Activated naive CD4-positive, alpha-beta T cell treated with Interleukin-2 at 50 U/mL for 16 hours (primary cell): ENCODE measurements at regions not wholly inside any gene's neighbourhood (a gene's known extent, or its start where the extent isn't known, plus 50 kb on each side); places are given as distances from the start of the nearest gene placed in this dataset.

Experiments used
- DNase-seq: peaks from one replicate; pipeline ENCODE4 v3.0.0-alpha.2; 2020

GRCh38 chr13:90396266-90396665 lies 951.2 kb upstream of the MIR17HG start:
- no peak for DNase-seq

- DNase-seq: no peak
These were observed 950.0 kb upstream of the MIR17HG start for GRCh38 chr13:90397503-90397902.

- DNase-seq: no peak
These were observed 947.1 kb upstream of the MIR17HG start for GRCh38 chr13:90400372-90400771.

GRCh38 chr13:90401150-90401549 lies 946.3 kb upstream of the MIR17HG start:
- no peak for DNase-seq

- DNase-seq: no peak
These were observed 945.4 kb upstream of the MIR17HG start for GRCh38 chr13:90402102-90402501.

- no peak for DNase-seq
These were observed 944.9 kb upstream of the MIR17HG start for GRCh38 chr13:90402613-90403012.

GRCh38 chr13:90403330-90404082 lies 944.0 kb upstream of the MIR17HG start:
- DNase-seq: no peak

- DNase-seq: no peak
These were observed 942.2 kb upstream of the MIR17HG start for GRCh38 chr13:90405301-90405700.

- DNase-seq: no peak
These were observed 934.5 kb upstream of the MIR17HG start for GRCh38 chr13:90412980-90413379.

- DNase-seq: no peak
These were observed 933.9 kb upstream of the MIR17HG start for GRCh38 chr13:90413548-90413947.

GRCh38 chr13:90414691-90415596 lies 932.5 kb upstream of the MIR17HG start:
- no peak for DNase-seq

- DNase-seq: no peak
These were observed 931.6 kb upstream of the MIR17HG start for GRCh38 chr13:90415902-90416301.

- DNase-seq: no peak
These were observed 931.0 kb upstream of the MIR17HG start for GRCh38 chr13:90416519-90416918.

- no peak for DNase-seq
These were observed 930.5 kb upstream of the MIR17HG start for GRCh38 chr13:90416938-90417337.

- DNase-seq: no peak
These were observed 926.8 kb upstream of the MIR17HG start for GRCh38 chr13:90420683-90421082.

GRCh38 chr13:90427322-90428272 lies 919.9 kb upstream of the MIR17HG start:
- no peak for DNase-seq

- DNase-seq: no peak
These were observed 918.8 kb upstream of the MIR17HG start for GRCh38 chr13:90428522-90429210.

GRCh38 chr13:90430127-90430526 lies 917.4 kb upstream of the MIR17HG start:
- DNase-seq: no peak

- no peak for DNase-seq
These were observed 910.8 kb upstream of the MIR17HG start for GRCh38 chr13:90436697-90437096.

GRCh38 chr13:90438576-90438975 lies 908.9 kb upstream of the MIR17HG start:
- no peak for DNase-seq

- no peak for DNase-seq
These were observed 904.2 kb upstream of the MIR17HG start for GRCh38 chr13:90443268-90443667.

GRCh38 chr13:90444232-90444631 lies 903.3 kb upstream of the MIR17HG start:
- no peak for DNase-seq
